ENCODE measurements at regions not wholly inside any gene's neighbourhood (a gene's known extent, or its start where the extent isn't known, plus 50 kb on each side); places are given as distances from the start of the nearest gene placed in this dataset.

- TF ChIP-seq EP300 (IDR thresholded peaks at IDR 0.05) (no peak), RFX5 (IDR thresholded peaks at IDR 0.05) (no peak)
- TF ChIP-seq, protein P1, sequence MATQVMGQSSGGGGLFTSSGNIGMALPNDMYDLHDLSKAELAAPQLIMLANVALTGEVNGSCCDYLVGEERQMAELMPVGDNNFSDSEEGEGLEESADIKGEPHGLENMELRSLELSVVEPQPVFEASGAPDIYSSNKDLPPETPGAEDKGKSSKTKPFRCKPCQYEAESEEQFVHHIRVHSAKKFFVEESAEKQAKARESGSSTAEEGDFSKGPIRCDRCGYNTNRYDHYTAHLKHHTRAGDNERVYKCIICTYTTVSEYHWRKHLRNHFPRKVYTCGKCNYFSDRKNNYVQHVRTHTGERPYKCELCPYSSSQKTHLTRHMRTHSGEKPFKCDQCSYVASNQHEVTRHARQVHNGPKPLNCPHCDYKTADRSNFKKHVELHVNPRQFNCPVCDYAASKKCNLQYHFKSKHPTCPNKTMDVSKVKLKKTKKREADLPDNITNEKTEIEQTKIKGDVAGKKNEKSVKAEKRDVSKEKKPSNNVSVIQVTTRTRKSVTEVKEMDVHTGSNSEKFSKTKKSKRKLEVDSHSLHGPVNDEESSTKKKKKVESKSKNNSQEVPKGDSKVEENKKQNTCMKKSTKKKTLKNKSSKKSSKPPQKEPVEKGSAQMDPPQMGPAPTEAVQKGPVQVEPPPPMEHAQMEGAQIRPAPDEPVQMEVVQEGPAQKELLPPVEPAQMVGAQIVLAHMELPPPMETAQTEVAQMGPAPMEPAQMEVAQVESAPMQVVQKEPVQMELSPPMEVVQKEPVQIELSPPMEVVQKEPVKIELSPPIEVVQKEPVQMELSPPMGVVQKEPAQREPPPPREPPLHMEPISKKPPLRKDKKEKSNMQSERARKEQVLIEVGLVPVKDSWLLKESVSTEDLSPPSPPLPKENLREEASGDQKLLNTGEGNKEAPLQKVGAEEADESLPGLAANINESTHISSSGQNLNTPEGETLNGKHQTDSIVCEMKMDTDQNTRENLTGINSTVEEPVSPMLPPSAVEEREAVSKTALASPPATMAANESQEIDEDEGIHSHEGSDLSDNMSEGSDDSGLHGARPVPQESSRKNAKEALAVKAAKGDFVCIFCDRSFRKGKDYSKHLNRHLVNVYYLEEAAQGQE (IDR thresholded peaks at IDR 0.05) = no peak
These were observed 212.1 kb upstream of the FBN2 start for GRCh38 chr5:128750155-128750554.
